Loucy (cell line): ENCODE measurements at regions not wholly inside any gene's neighbourhood (a gene's known extent, or its start where the extent isn't known, plus 50 kb on each side); places are given as distances from the start of the nearest gene placed in this dataset.

Experiments
- H2AFZ ChIP-seq: fragments of 200-600 bp; sonication (generic); 2 replicates; pipeline ENCODE4 v1.6.0; 2016; ENCODE audit warnings: antibody characterized with exemption, mild to moderate bottlenecking, low read length, moderate library complexity
- H3F3A ChIP-seq: fragments of 200-600 bp; 2 replicates; pipeline ENCODE4 v1.6.0; 2016; ENCODE audit warnings: antibody characterized with exemption, low read depth, mild to moderate bottlenecking
- H3K27me3 ChIP-seq: fragments of 200-600 bp; sonication (generic); 2 replicates; pipeline ENCODE4 v1.6.1; 2014; ENCODE audit warnings: low read length, mild to moderate bottlenecking; ENCODE audit not compliant: insufficient read depth, poor library complexity, severe bottlenecking
- H3K36me3 ChIP-seq: fragments of 200-600 bp; sonication (generic); 2 replicates; pipeline ENCODE4 v1.6.1; 2016; ENCODE audit warnings: low read length; ENCODE audit not compliant: insufficient read depth
- H3K4me1 ChIP-seq: fragments of 200-600 bp; sonication (generic); 2 replicates; pipeline ENCODE4 v1.5.1; 2014; ENCODE audit warnings: low read length, mild to moderate bottlenecking; ENCODE audit not compliant: insufficient read depth, poor library complexity, severe bottlenecking
- H3K4me2 ChIP-seq: fragments of 200-600 bp; sonication (generic); 2 replicates; pipeline ENCODE4 v1.6.0; 2014; ENCODE audit warnings: antibody characterized with exemption, low read length, low read depth, mild to moderate bottlenecking; ENCODE audit not compliant: poor library complexity, severe bottlenecking
- H3K4me3 ChIP-seq: fragments of 200-600 bp; sonication (generic); 2 replicates; pipeline ENCODE4 v1.5.1; 2014; ENCODE audit warnings: low read length, mild to moderate bottlenecking, mixed read lengths; ENCODE audit not compliant: poor library complexity, severe bottlenecking
- H3K79me2 ChIP-seq: fragments of 200-600 bp; sonication (generic); 2 replicates; pipeline ENCODE4 v1.6.1; 2014; ENCODE audit warnings: low read length; ENCODE audit not compliant: insufficient read depth
- H3K9ac ChIP-seq: fragments of 200-600 bp; sonication (generic); 2 replicates; pipeline ENCODE4 v1.6.0; 2014; ENCODE audit warnings: mild to moderate bottlenecking, low read depth, low read length, moderate library complexity; ENCODE audit not compliant: poor library complexity, severe bottlenecking
- H3K9me2 ChIP-seq: fragments of 200-600 bp; sonication (generic); replicated peaks from 2 replicates; pipeline ENCODE4 v1.6.1; 2016; ENCODE audit warnings: low read depth, low read length, mixed read lengths
- H3K9me3 ChIP-seq: fragments of 200-600 bp; sonication (generic); 2 replicates; pipeline ENCODE4 v1.6.1; 2014; ENCODE audit warnings: mild to moderate bottlenecking, antibody characterized with exemption, low read length, low read depth; ENCODE audit not compliant: insufficient read depth
- H4K20me1 ChIP-seq: fragments of 200-600 bp; sonication (generic); 2 replicates; pipeline ENCODE4 v1.6.0; 2014; ENCODE audit warnings: antibody characterized with exemption, low read length, mild to moderate bottlenecking; ENCODE audit not compliant: insufficient read depth, poor library complexity, severe bottlenecking
- EZH2phosphoT487 ChIP-seq: fragments of 200-600 bp; IDR thresholded peaks from 2 replicates; pipeline ENCODE4 v1.6.1; 2018; ENCODE audit warnings: antibody characterized with exemption, mild to moderate bottlenecking, moderate library complexity, borderline replicate concordance
- TF ChIP-seq, protein P1 (sequence below): fragments of 200-600 bp; sonication (generic); conservative IDR thresholded peaks from 2 replicates; pipeline ENCODE4 v1.5.1; 2014; ENCODE audit warnings: mild to moderate bottlenecking, antibody characterized with exemption, low read length

DNA sequence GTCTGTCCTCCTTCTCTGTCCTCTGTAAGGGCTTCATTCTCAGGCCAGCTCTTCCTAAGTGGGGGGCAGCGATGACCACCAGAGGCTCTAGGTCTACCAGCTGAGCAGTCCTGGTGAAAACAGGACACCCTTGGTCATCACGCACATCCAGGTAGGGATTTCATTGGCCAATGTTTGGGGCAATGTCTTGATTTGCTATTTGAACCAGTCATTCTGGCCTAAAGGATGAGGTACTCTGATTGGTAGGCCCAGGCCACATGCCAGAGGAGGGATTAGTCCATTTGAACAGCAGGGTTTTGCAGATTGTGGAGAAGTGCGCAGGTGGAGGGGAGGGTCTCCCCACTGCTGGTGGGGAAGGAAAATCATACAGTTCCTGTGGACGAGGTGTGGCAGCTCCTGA is 57.3 kb downstream of the PLXNA1 start:
- no peaks in the 10 kb centered on the region for H3F3A ChIP-seq

DNA sequence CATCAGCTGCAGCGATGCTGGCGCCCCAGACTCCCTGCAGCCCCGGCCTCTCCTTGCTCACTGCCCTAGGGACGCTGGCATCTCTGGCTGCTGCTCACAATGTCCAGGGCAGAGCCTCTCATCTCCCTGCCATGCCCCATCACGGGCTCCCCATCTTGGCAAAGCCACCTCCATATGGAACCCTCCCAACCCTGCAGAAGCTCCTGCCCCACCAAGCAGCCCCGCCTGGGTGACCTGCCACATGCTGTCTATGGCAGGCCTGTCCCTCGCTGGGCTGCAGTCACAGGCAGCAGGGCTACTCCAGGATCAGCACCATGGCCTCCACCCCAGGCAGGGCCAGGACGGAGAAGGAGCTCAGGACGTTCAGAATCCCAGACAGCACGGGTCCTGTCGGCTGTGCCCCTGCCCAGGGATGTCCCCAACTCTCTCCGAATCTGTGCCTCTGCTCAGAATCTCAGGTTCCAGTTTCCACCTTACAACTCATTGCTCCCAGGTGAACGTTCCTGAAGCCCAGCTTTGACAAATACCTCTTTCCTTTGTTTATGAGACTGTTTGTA is 58.4 kb downstream of the PLXNA1 start:
- Histone ChIP-seq H3F3A (no peaks in the 10 kb centered on the region), H3K9me3 (no peaks in the 10 kb centered on the region), H2AFZ (no peak overlapping the region), H3K4me2 (no peak overlapping the region), H3K27me3 (no peaks in the 10 kb centered on the region), H3K4me3 (no peak overlapping the region), H3K36me3 (no peaks in the 10 kb centered on the region), H3K9ac (no peak overlapping the region), H3K9me2 (no peaks in the 10 kb centered on the region), H3K79me2 (no peaks in the 10 kb centered on the region), H3K4me1 (no peaks in the 10 kb centered on the region), H4K20me1 (no peaks in the 10 kb centered on the region)
- TF ChIP-seq EZH2phosphoT487: no peak
- TF ChIP-seq, protein P1, sequence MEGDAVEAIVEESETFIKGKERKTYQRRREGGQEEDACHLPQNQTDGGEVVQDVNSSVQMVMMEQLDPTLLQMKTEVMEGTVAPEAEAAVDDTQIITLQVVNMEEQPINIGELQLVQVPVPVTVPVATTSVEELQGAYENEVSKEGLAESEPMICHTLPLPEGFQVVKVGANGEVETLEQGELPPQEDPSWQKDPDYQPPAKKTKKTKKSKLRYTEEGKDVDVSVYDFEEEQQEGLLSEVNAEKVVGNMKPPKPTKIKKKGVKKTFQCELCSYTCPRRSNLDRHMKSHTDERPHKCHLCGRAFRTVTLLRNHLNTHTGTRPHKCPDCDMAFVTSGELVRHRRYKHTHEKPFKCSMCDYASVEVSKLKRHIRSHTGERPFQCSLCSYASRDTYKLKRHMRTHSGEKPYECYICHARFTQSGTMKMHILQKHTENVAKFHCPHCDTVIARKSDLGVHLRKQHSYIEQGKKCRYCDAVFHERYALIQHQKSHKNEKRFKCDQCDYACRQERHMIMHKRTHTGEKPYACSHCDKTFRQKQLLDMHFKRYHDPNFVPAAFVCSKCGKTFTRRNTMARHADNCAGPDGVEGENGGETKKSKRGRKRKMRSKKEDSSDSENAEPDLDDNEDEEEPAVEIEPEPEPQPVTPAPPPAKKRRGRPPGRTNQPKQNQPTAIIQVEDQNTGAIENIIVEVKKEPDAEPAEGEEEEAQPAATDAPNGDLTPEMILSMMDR: no peak

More for the DNA sequence above, 57.3 kb downstream of the PLXNA1 start:
- Histone ChIP-seq H3K9me3 (no peaks in the 10 kb centered on the region), H3K79me2 (no peaks in the 10 kb centered on the region), H3K4me3 (no peak overlapping the region), H4K20me1 (no peaks in the 10 kb centered on the region), H3K36me3 (no peaks in the 10 kb centered on the region), H3K4me1 (no peaks in the 10 kb centered on the region), H3K27me3 (no peaks in the 10 kb centered on the region), H3K4me2 (no peak overlapping the region), H3K9ac (no peak overlapping the region), H3K9me2 (no peaks in the 10 kb centered on the region), H2AFZ (no peak overlapping the region)
- no peak for TF ChIP-seq EZH2phosphoT487
- TF ChIP-seq, protein P1: no peak

DNA sequence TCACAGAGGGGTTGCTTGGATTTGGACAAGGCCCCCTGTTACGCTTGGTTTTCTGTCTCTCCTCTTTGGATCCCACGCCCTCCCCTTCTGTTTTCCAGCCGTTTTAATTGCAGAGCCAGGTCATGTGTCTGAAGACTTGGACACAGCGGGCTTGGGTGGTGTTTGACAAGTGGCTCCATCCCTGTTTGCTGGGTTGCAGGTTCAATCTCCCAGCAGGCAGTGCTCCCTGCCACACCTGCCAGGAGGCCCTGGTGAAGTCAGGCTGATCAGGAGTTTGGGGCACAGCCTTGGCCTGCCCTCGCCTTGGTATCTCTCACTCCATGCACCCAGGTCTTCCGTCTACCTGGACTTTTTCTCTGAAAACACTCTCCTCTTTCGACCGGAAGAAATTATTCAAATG is 59.0 kb downstream of the PLXNA1 start:
- no peaks in the 10 kb centered on the region for H3F3A ChIP-seq
- H3K9me2 ChIP-seq: no peaks in the 10 kb centered on the region
- no peaks in the 10 kb centered on the region for H3K79me2 ChIP-seq
- no peaks in the 10 kb centered on the region for H3K9me3 ChIP-seq
- H3K4me1 ChIP-seq: no peaks in the 10 kb centered on the region
- H3K27me3 ChIP-seq: no peaks in the 10 kb centered on the region
- H3K36me3 ChIP-seq: no peaks in the 10 kb centered on the region
- no peaks in the 10 kb centered on the region for H4K20me1 ChIP-seq
- TF ChIP-seq EZH2phosphoT487: no peak
- TF ChIP-seq, protein P1: no peak
- no peak overlapping the region for H3K4me3 ChIP-seq
- H3K4me2 ChIP-seq: no peak overlapping the region
- H2AFZ ChIP-seq: no peak overlapping the region
- H3K9ac ChIP-seq: no peak overlapping the region
